Activated T-cell treated with anti-CD3 and anti-CD28 coated beads, Interleukin-2, amount 50 U/mL, for 48 hours (primary cell): ENCODE measurements at regions not wholly inside any gene's neighbourhood (a gene's known extent, or its start where the extent isn't known, plus 50 kb on each side); places are given as distances from the start of the nearest gene placed in this dataset.

Experiments
- DNase-seq, 2 experiments: peaks; one replicate each; pipeline ENCODE4 v3.0.0-alpha.2; 2020

GRCh38 chr2:180349809-180350208, 342.7 kb upstream of the CWC22 start:
- DNase-seq = no peak

GRCh38 chr2:180343528-180344345, 336.6 kb upstream of the CWC22 start:
- no peak for DNase-seq

GRCh38 chr2:180337136-180337535, 330.0 kb upstream of the CWC22 start:
- no peak for DNase-seq

GRCh38 chr2:180336550-180336949, 329.5 kb upstream of the CWC22 start:
- DNase-seq = no peak

- DNase-seq = no peak
These were observed 327.4 kb upstream of the CWC22 start for GRCh38 chr2:180334514-180334913.

- DNase-seq = no peak
These were observed 321.8 kb upstream of the CWC22 start for GRCh38 chr2:180328795-180329422.

- DNase-seq = no peak
These were observed 320.1 kb upstream of the CWC22 start for GRCh38 chr2:180327185-180327584.

GRCh38 chr2:180325416-180326120, 318.5 kb upstream of the CWC22 start:
- no peak for DNase-seq

GRCh38 chr2:180324182-180324581, 317.1 kb upstream of the CWC22 start:
- no peak for DNase-seq

GRCh38 chr2:180322781-180323180, 315.7 kb upstream of the CWC22 start:
- no peak for DNase-seq

GRCh38 chr2:180319586-180320405, 312.7 kb upstream of the CWC22 start:
- DNase-seq = no peak

- DNase-seq = no peak
These were observed 307.0 kb upstream of the CWC22 start for GRCh38 chr2:180314086-180314485.

GRCh38 chr2:180312542-180312941, 305.4 kb upstream of the CWC22 start:
- DNase-seq = no peak

- no peak for DNase-seq
These were observed 300.0 kb upstream of the CWC22 start for GRCh38 chr2:180307096-180307495.

GRCh38 chr2:180306346-180306745, 299.2 kb upstream of the CWC22 start:
- no peak for DNase-seq

- no peak for DNase-seq
These were observed 284.7 kb upstream of the CWC22 start for GRCh38 chr2:180291552-180292421.

GRCh38 chr2:180291060-180291459, 284.0 kb upstream of the CWC22 start:
- no peak for DNase-seq

GRCh38 chr2:180289627-180290026, 282.5 kb upstream of the CWC22 start:
- no peak for DNase-seq

GRCh38 chr2:180279581-180279980, 272.5 kb upstream of the CWC22 start:
- DNase-seq = no peak

- DNase-seq = no peak
These were observed 269.6 kb upstream of the CWC22 start for GRCh38 chr2:180276733-180277132.

- no peak for DNase-seq
These were observed 260.9 kb upstream of the CWC22 start for GRCh38 chr2:180268006-180268405.

- no peak for DNase-seq
These were observed 254.9 kb upstream of the CWC22 start for GRCh38 chr2:180261976-180262375.
